ENCODE measurements at regions not wholly inside any gene's neighbourhood (a gene's known extent, or its start where the extent isn't known, plus 50 kb on each side); places are given as distances from the start of the nearest gene placed in this dataset.
A peak's percentile ranks its signal among the peaks of the same experiment; 100 is the strongest.

DNA sequence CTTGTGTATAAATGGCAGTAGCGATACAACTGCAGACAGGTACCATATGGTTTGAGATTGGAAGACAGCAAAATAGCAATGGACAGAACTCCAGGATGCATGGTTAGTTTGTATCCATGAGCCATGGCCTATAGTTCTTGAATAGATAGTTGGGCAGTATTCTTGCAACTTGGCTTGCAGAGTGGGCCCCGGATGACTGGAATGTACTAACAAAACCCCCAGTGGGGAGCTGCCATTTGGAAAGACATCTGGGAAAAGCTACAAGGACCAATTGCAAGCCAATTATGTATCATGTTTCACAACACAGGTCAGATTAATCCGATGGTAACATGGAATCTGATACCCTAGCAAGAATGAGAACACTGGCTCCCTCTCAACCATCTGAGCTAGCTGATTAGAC lies 279.6 kb downstream of the RERGL start:
- Histone ChIP-seq H3K4me3 (ENCODE audit: low read length) (no peak overlapping the region), H3K4me1 (ENCODE audit: control insufficient read depth, insufficient read depth, low read length) (no peaks in the 10 kb centered on the region), H3K27ac (ENCODE audit: low read length) (no peak overlapping the region), H3K27me3 (ENCODE audit: control insufficient read depth, insufficient read depth, low read length) (no peaks in the 10 kb centered on the region), H3K36me3 (ENCODE audit: control insufficient read depth, insufficient read depth, low read length) (no peaks in the 10 kb centered on the region), H3K9me3 (ENCODE audit: control insufficient read depth, insufficient read depth, low read length) (no peaks in the 10 kb centered on the region)
- WGBS (ENCODE audit: insufficient coverage, insufficient read length) = no CpG with 5 or more reads among the region's 3 CpGs
- DNase-seq (ENCODE audit: low read depth, low spot score) = no peak

DNA sequence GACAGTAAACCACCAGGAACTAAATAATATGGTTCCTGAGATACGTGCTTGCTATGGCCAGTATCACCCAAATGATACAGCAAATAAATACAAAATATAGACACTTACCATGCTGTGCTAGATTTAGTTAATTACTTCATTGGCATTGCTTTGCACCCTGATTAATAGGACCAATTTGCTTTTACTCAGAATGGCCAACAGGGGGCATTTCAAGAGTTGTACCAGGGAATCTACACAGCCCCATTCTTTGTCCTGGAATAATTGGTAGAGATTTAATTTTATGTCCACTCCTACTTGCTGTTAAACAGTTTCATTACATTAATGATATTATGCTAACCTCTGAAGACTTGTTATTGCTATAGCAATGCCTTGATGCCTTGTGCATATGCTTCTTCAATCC lies 280.8 kb downstream of the RERGL start:
- no peaks in the 10 kb centered on the region for H3K4me1 ChIP-seq (ENCODE audit: control insufficient read depth, insufficient read depth, low read length)
- no peaks in the 10 kb centered on the region for H3K27me3 ChIP-seq (ENCODE audit: control insufficient read depth, insufficient read depth, low read length)
- no peak overlapping the region for H3K4me3 ChIP-seq (ENCODE audit: low read length)
- H3K36me3 ChIP-seq (ENCODE audit: control insufficient read depth, insufficient read depth, low read length) = no peaks in the 10 kb centered on the region
- no CpG with 5 or more reads among the region's 1 CpG for WGBS (ENCODE audit: insufficient coverage, insufficient read length)
- H3K9me3 ChIP-seq (ENCODE audit: control insufficient read depth, insufficient read depth, low read length) = no peaks in the 10 kb centered on the region
- DNase-seq (ENCODE audit: low read depth, low spot score) = no peak
- no peak overlapping the region for H3K27ac ChIP-seq (ENCODE audit: low read length)

DNA sequence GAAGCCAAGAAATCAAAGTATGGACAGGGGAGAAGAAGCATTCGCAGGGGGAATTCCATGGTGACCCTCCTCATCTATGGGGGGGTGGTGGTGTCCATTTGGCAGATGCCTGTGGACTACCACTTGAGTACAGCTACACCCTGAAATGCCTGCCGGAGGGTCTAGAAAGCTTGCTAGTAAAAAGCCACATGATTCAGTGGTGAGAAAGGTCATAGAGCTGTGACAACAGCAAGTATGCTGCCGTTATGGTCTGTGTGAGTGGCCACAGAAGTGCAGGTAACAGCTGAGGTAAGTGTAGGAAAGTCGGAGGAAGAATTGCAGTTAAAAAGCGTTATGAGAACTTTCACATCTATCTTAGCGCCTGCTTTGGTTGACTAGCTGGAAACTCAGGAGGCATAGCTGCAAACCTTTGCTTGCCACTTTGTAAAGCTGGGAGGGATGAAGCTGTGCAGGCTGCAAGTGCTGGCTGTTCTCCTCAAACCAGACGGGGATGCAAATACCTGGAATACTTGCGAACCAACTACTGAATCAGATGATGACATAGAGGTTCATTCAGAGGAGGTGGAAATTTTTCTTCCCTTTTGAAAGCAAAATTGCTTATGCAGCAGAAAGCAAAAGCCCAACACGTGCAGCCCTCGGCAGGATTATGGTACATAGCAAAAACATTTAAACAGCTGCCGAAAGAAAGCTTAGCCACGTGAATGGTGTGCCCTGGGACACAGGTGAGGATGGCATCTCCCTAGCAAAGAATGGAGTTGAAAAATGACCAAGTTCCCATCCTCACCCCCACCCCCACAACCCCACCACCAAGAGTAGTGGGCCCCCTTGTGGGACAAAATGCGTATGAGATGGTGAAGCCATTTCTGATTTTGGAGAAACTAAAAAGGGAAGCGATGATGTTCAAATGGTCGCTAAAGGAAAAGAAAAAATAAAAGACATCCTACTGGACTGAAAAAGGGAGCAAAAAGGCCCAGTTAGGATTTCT lies 287.0 kb downstream of the RERGL start:
- Histone ChIP-seq H3K4me3 (ENCODE audit: low read length) (no peak overlapping the region), H3K9me3 (ENCODE audit: control insufficient read depth, insufficient read depth, low read length) (no peaks in the 10 kb centered on the region), H3K27me3 (ENCODE audit: control insufficient read depth, insufficient read depth, low read length) (no peaks in the 10 kb centered on the region), H3K4me1 (ENCODE audit: control insufficient read depth, insufficient read depth, low read length) (peaks cover 2% of the 10 kb centered on the region; the same call in 1 of the 2 replicates), H3K27ac (ENCODE audit: low read length) (no peak overlapping the region), H3K36me3 (ENCODE audit: control insufficient read depth, insufficient read depth, low read length) (no peaks in the 10 kb centered on the region)
- no CpG with 5 or more reads among the region's 15 CpGs for WGBS (ENCODE audit: insufficient coverage, insufficient read length)
- DNase-seq (ENCODE audit: low read depth, low spot score) = peak; percentile 13

DNA sequence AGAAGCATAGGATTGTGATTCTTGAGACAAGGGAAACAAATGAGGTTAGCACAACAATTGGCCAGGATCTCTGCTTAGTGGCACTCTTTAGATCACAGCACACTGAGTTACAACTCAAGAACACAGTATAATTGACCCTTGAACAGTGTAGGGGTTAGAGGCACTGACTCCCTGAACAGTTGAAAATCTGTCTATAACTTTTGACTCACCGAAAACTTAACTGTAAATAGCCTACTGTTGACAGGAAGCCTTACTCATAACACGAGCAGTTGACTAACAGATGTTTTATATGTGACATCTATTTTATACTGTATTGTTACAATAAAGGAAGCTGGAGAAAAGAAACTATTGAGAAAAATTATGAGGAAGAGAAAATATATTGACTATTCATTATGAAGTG lies 296.1 kb downstream of the RERGL start:
- H3K9me3 ChIP-seq (ENCODE audit: control insufficient read depth, insufficient read depth, low read length) = no peaks in the 10 kb centered on the region
- no peak overlapping the region for H3K4me3 ChIP-seq (ENCODE audit: low read length)
- H3K27me3 ChIP-seq (ENCODE audit: control insufficient read depth, insufficient read depth, low read length) = no peaks in the 10 kb centered on the region
- H3K4me1 ChIP-seq (ENCODE audit: control insufficient read depth, insufficient read depth, low read length) = no peaks in the 10 kb centered on the region
- no peaks in the 10 kb centered on the region for H3K36me3 ChIP-seq (ENCODE audit: control insufficient read depth, insufficient read depth, low read length)
- no CpG with 5 or more reads among the region's 2 CpGs for WGBS (ENCODE audit: insufficient coverage, insufficient read length)
- H3K27ac ChIP-seq (ENCODE audit: low read length) = no peak overlapping the region
- no peak for DNase-seq (ENCODE audit: low read depth, low spot score)

DNA sequence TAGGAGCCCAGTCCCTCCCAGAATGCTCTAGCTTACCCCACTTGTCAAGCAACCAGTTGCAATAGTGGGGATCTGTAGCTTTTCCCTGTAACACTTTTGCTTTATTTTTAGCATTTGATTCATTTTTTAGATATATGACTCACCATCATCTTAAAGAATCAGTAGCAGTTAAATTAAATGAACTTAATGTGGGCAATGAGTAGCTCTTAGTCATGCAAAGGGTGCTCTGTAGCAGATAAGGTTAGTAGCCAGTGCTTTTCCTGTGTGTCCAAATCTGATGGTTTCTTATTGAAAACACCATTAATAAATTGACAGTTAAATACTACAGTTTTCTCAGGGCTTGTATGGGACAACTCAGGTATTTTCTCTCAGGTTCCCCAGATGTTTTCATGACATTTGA lies 311.8 kb downstream of the RERGL start:
- no peaks in the 10 kb centered on the region for H3K36me3 ChIP-seq (ENCODE audit: control insufficient read depth, insufficient read depth, low read length)
- H3K4me3 ChIP-seq (ENCODE audit: low read length) = no peak overlapping the region
- H3K27me3 ChIP-seq (ENCODE audit: control insufficient read depth, insufficient read depth, low read length) = no peaks in the 10 kb centered on the region
- DNase-seq (ENCODE audit: low read depth, low spot score) = no peak
- no peaks in the 10 kb centered on the region for H3K9me3 ChIP-seq (ENCODE audit: control insufficient read depth, insufficient read depth, low read length)
- no peaks in the 10 kb centered on the region for H3K4me1 ChIP-seq (ENCODE audit: control insufficient read depth, insufficient read depth, low read length)
- no peak overlapping the region for H3K27ac ChIP-seq (ENCODE audit: low read length)

DNA sequence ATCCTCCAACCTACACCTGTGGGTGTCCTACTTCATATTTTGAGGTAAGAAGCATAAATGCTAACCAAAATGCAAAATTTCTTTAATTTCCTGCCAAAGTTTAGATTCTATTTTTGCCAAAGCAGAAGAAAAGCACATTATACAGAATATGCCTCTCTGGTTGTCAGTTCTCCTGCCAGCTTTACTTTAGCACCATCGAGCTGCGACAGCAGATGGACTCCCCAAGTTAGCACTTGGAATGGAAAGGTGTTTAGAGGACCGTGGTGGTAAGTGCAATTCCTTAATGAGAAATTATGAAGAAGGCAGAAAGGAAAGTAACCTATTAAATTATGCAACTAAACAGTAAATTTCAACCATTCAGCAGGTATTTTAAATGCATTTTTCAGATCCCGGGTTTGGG lies 326.6 kb downstream of the RERGL start:
- no peak overlapping the region for H3K4me3 ChIP-seq (ENCODE audit: low read length)
- no peak for DNase-seq (ENCODE audit: low read depth, low spot score)
- WGBS (ENCODE audit: insufficient coverage, insufficient read length) = no CpG with 5 or more reads among the region's 4 CpGs
- H3K4me1 ChIP-seq (ENCODE audit: control insufficient read depth, insufficient read depth, low read length) = no peaks in the 10 kb centered on the region
- no peak overlapping the region for H3K27ac ChIP-seq (ENCODE audit: low read length)
- no peaks in the 10 kb centered on the region for H3K36me3 ChIP-seq (ENCODE audit: control insufficient read depth, insufficient read depth, low read length)
- no peaks in the 10 kb centered on the region for H3K9me3 ChIP-seq (ENCODE audit: control insufficient read depth, insufficient read depth, low read length)
- no peaks in the 10 kb centered on the region for H3K27me3 ChIP-seq (ENCODE audit: control insufficient read depth, insufficient read depth, low read length)

DNA sequence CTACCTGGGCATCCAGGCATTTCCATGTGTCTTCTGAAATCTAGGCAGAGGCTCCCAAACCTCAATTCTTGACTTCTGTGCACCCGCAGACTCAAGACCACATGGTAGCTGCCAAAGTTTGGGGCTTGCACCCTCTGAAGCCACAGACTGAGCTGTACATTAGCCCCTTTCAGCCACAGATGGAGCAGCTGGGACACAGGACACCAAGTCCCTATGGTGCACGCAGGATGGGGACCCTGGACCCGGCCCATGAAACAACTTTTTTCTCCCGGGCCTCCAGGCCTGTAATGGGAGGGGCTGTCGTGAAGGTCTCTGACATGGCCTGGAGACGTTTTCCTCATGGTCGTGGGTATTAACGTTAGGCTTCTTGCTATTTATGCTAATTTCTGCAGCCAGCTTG lies 330.0 kb downstream of the RERGL start:
- no CpG with 5 or more reads among the region's 8 CpGs for WGBS (ENCODE audit: insufficient coverage, insufficient read length)
- Histone ChIP-seq H3K27ac (ENCODE audit: low read length) (no peak overlapping the region), H3K36me3 (ENCODE audit: control insufficient read depth, insufficient read depth, low read length) (no peaks in the 10 kb centered on the region), H3K9me3 (ENCODE audit: control insufficient read depth, insufficient read depth, low read length) (no peaks in the 10 kb centered on the region), H3K4me1 (ENCODE audit: control insufficient read depth, insufficient read depth, low read length) (no peaks in the 10 kb centered on the region), H3K4me3 (ENCODE audit: low read length) (no peak overlapping the region), H3K27me3 (ENCODE audit: control insufficient read depth, insufficient read depth, low read length) (no peaks in the 10 kb centered on the region)
- no peak for DNase-seq (ENCODE audit: low read depth, low spot score)

Measured in iPS DF 6.9 (cell line).